GM21825 (cell line): ENCODE measurements at regions not wholly inside any gene's neighbourhood (a gene's known extent, or its start where the extent isn't known, plus 50 kb on each side); places are given as distances from the start of the nearest gene placed in this dataset.

Source experiments
- ATAC-seq: cut with Tn5 transposase; IDR thresholded peaks from one replicate; pipeline ENCODE4 v1.9.1; 2021; ENCODE audit warnings: mild to moderate bottlenecking, moderate library complexity; ENCODE audit not compliant: unreplicated experiment

DNA sequence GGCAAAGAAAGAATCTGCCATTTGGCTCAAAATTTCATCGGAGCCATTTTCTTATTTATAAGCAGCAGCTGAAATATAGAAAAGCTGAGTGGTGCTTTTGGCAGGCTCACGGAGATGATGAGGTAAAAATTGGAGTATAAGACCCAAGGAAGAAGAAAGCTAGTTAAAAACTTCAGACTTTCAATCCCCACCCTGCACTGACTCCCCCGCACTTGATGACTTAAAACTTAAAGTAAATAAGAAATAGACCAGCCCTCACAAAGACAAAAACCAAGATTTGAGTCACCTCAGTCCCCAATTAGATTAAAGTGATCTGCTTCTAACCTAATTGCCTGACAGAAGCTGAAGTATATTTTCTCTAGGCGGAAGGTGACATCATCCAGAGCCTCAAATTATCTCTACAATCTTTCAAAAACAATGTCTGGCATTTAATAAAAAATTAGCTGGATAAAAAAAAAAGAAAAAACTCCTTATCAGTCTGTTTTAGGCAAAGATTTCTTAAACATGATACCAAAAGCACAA lies 124.0 kb upstream of the PJA2 start:
- ATAC-seq = no peak

- ATAC-seq = no peak
These were observed 123.1 kb upstream of the PJA2 start for GRCh38 chr5:109532773-109533364.

GRCh38 chr5:109531262-109531661 lies 121.5 kb upstream of the PJA2 start:
- no peak for ATAC-seq

- no peak for ATAC-seq
These were observed 120.2 kb upstream of the PJA2 start for GRCh38 chr5:109529987-109530386.

GRCh38 chr5:109529520-109529919 lies 119.7 kb upstream of the PJA2 start:
- no peak for ATAC-seq

- no peak for ATAC-seq
These were observed 114.8 kb upstream of the PJA2 start for GRCh38 chr5:109524555-109524954.

- no peak for ATAC-seq
These were observed 114.3 kb upstream of the PJA2 start for GRCh38 chr5:109524026-109524425.

- no peak for ATAC-seq
These were observed 112.6 kb upstream of the PJA2 start for GRCh38 chr5:109522404-109522803.

- no peak for ATAC-seq
These were observed 109.6 kb upstream of the PJA2 start for GRCh38 chr5:109519416-109519815.

- ATAC-seq = no peak
These were observed 106.6 kb upstream of the PJA2 start for GRCh38 chr5:109516390-109516789.

DNA sequence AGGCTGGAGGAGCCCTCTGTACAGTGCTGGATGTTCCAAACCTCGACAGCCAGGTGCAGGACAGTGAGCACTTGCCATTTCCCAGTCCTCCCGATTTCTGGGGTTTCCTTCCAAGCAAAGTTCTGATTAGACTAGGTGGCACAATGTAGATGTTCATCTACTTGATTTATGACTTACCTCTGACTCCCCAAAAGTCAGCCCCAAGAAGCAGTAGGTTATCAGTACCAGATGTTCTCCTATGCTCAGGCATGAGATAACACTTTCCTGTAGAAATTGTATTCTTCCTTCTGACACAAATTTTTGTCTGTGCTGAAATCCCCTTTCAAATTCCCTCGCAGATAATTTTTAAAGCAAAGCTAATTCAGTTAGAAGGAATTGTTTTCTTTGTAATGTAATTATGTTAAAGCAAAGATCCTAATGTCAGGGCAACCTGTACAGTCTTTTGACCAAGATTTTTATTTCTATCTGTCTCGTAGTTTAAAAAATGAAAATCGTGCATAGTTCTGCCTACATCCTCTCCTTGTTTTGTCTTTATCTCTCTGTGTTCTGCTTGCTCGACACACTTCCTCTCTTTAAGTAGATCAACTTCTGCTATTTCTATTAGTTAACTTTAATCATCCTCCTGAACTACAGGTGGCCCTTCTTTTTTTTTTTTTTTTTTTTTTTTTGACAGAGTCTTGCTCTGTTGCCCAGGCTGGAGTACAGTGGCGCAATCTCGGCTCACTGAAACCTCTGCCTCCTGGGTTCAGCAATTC lies 102.4 kb upstream of the PJA2 start:
- ATAC-seq = no peak

GRCh38 chr5:109506556-109506955 lies 96.8 kb upstream of the PJA2 start:
- ATAC-seq = no peak

GRCh38 chr5:109496112-109496511 lies 86.3 kb upstream of the PJA2 start:
- ATAC-seq = no peak

GRCh38 chr5:109487753-109488420 lies 78.1 kb upstream of the PJA2 start:
- no peak for ATAC-seq

DNA sequence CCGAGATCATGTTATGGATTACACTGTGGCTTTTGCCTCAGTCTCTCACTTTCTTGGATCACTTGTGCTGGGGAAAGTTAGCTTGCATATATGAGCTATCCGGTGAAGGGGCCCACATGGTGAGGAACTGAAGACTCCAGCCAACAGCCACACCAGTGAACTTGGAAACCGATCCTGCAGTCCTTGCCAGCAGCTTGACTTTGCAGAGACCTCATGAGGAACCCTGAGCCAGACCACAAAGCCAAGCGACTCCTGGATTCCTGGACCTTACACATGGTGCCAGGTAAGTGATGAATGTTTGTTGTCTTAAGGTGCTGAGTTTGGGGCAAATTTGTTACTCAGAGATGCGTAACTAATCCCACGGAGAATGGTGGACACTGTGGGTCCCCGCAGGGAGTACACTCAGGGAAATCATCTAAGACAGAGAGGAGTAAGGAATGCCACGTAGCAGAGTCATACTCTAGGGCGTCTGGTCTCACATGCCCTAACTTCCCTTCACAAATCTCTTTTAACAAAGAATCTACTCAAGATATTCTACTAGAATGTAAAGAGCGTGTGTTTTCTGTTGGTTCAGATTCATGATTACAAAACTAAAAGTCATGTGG lies 76.5 kb upstream of the PJA2 start:
- ATAC-seq = no peak

GRCh38 chr5:109485030-109485429 lies 75.3 kb upstream of the PJA2 start:
- no peak for ATAC-seq

DNA sequence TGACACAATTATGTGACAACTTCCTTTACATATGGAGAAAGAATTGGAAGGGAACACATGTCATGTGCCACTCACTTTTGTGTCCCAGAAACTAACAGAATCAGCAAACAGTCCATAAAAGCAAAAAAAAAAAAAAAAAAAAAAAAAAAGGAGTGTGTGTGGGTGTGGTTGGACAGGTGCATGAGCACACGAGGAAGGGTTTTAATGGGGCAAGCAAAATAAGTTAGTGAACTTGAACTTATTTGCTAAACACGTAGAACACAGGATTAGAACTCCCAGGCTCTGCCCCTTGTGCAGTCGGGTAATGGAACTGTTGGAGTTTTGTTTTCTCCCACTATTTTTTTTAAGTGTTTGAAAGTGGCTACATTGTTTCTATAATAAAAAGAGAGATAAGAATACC lies 74.8 kb upstream of the PJA2 start:
- ATAC-seq = no peak

GRCh38 chr5:109483395-109483971 lies 73.7 kb upstream of the PJA2 start:
- no peak for ATAC-seq

DNA sequence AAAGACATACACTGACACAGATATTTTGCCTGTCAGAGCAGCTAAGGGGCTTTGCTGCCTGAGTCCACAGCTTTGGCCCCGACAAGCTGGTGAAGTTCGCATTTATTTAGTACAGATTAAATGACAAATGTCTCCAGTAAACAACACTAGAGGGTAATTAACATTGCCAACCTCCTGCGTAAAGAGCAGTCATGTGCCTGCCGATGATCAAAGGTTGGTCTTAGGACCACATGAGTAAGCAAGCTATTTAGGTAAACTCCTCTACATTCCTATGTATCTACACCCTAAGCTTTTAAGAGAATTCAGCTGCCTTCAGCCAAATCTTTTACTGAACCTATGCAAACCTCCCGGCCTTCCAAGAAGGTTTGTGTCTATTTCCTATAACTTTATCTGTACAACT lies 73.0 kb upstream of the PJA2 start:
- no peak for ATAC-seq

GRCh38 chr5:109479260-109479860 lies 69.6 kb upstream of the PJA2 start:
- no peak for ATAC-seq

- ATAC-seq = no peak
These were observed 69.1 kb upstream of the PJA2 start for GRCh38 chr5:109478830-109479229.
